DND-41 (cell line): ENCODE measurements at regions not wholly inside any gene's neighbourhood (a gene's known extent, or its start where the extent isn't known, plus 50 kb on each side); places are given as distances from the start of the nearest gene placed in this dataset.

ENCODE experiments used
- ATAC-seq: fragments of 200-7000 bp; cut with Tn5 transposase; 3 replicates; pipeline ENCODE4 v1.9.1; 2021; ENCODE audit warnings: low read depth; ENCODE audit not compliant: insufficient read depth
- DNase-seq: peaks from one replicate; pipeline ENCODE4 v3.0.0-alpha.2; 2020
- H2AFZ ChIP-seq: 2 replicates; pipeline ENCODE4 v1.6.0; 2012; ENCODE audit warnings: low read depth, low read length
- H3K27ac ChIP-seq: 2 replicates; pipeline ENCODE4 v1.5.1; 2012; ENCODE audit warnings: low read length, inconsistent platforms
- H3K27me3 ChIP-seq: fragments of 200-600 bp; sonication (generic); 2 replicates; pipeline ENCODE4 v1.6.0; 2012; ENCODE audit warnings: low read length, mild to moderate bottlenecking, inconsistent platforms; ENCODE audit not compliant: insufficient read depth, poor library complexity
- H3K36me3 ChIP-seq: 2 replicates; pipeline ENCODE4 v1.5.1; 2012; ENCODE audit warnings: low read length, inconsistent platforms; ENCODE audit not compliant: insufficient read depth
- H3K4me1 ChIP-seq: 2 replicates; pipeline ENCODE4 v1.5.1; 2012; ENCODE audit warnings: mild to moderate bottlenecking, low read length; ENCODE audit not compliant: insufficient read depth
- H3K4me2 ChIP-seq: 2 replicates; pipeline ENCODE4 v1.6.0; 2012; ENCODE audit warnings: mild to moderate bottlenecking, moderate library complexity, low read length, inconsistent platforms; ENCODE audit not compliant: insufficient read depth
- H3K4me3 ChIP-seq, 2 experiments: fragments of 200-600 bp in 1 of 2; shearing (Covaris generic) in 1 of 2; 2 replicates each; pipeline ENCODE4 v1.5.1; 2012 to 2016; ENCODE audit warnings: inconsistent platforms in 2 of 2, low read length in 2 of 2, mild to moderate bottlenecking in 2 of 2, low read depth in 1 of 2, moderate library complexity in 1 of 2
- H3K79me2 ChIP-seq: 2 replicates; pipeline ENCODE4 v1.6.0; 2012; ENCODE audit warnings: low read length, inconsistent platforms; ENCODE audit not compliant: insufficient read depth
- H3K9ac ChIP-seq: 2 replicates; pipeline ENCODE4 v1.6.0; 2012; ENCODE audit warnings: low read depth, mild to moderate bottlenecking, inconsistent platforms, low read length, moderate library complexity
- H3K9me3 ChIP-seq: 2 replicates; pipeline ENCODE4 v1.5.1; 2012; ENCODE audit warnings: low read length, moderate library complexity, mild to moderate bottlenecking, inconsistent platforms; ENCODE audit not compliant: insufficient read depth, severe bottlenecking
- H4K20me1 ChIP-seq: 2 replicates; pipeline ENCODE4 v1.6.0; 2012; ENCODE audit warnings: low read length; ENCODE audit not compliant: insufficient read depth
- CTCF ChIP-seq: IDR thresholded peaks from 2 replicates; pipeline ENCODE4 v1.5.1; 2012; ENCODE audit warnings: borderline replicate concordance, low read length, moderate library complexity, mild to moderate bottlenecking; ENCODE audit not compliant: poor library complexity, severe bottlenecking; ENCODE audit errors: extremely low read depth
- EZH2 ChIP-seq: IDR thresholded peaks from 3 replicates; pipeline ENCODE4 v1.6.1; 2012; ENCODE audit warnings: borderline replicate concordance, low read depth, mild to moderate bottlenecking, moderate library complexity, low read length, inconsistent platforms; ENCODE audit not compliant: severe bottlenecking

- Histone ChIP-seq H3K79me2 (no peaks in the 10 kb centered on the region), H3K4me3 (no peak overlapping the region), H4K20me1 (no peaks in the 10 kb centered on the region), H3K9me3 (no peaks in the 10 kb centered on the region), H3K36me3 (no peaks in the 10 kb centered on the region), H3K27ac (no peak overlapping the region), H3K4me1 (no peaks in the 10 kb centered on the region), H2AFZ (no peak overlapping the region), H3K9ac (no peak overlapping the region), H3K27me3 (no peaks in the 10 kb centered on the region), H3K4me2 (no peak overlapping the region)
- no peak for TF ChIP-seq CTCF
- no peak for TF ChIP-seq EZH2
- no peak for ATAC-seq
- DNase-seq, result no peak
These were observed 172.6 kb downstream of the SATB1 start for GRCh38 chr3:18252578-18252977.

- H3K27me3 ChIP-seq, result no peaks in the 10 kb centered on the region
- ATAC-seq (no peak), DNase-seq (no peak)
- H3K4me1 ChIP-seq, result no peaks in the 10 kb centered on the region
- H3K4me2 ChIP-seq, result no peak overlapping the region
- TF ChIP-seq CTCF (no peak), EZH2 (no peak)
- no peaks in the 10 kb centered on the region for H3K9me3 ChIP-seq
- H3K9ac ChIP-seq, result no peak overlapping the region
- no peaks in the 10 kb centered on the region for H3K79me2 ChIP-seq
- H3K4me3 ChIP-seq, result no peak overlapping the region
- H3K27ac ChIP-seq, result no peak overlapping the region
- no peaks in the 10 kb centered on the region for H4K20me1 ChIP-seq
- no peak overlapping the region for H2AFZ ChIP-seq
- H3K36me3 ChIP-seq, result no peaks in the 10 kb centered on the region
These were observed 174.1 kb downstream of the SATB1 start for GRCh38 chr3:18250991-18251390.

GRCh38 chr3:18249126-18249525 lies 176.0 kb downstream of the SATB1 start:
- H2AFZ ChIP-seq, result no peak overlapping the region
- H3K79me2 ChIP-seq, result no peaks in the 10 kb centered on the region
- DNase-seq (no peak), ATAC-seq (no peak)
- no peaks in the 10 kb centered on the region for H3K9me3 ChIP-seq
- TF ChIP-seq CTCF, result no peak
- TF ChIP-seq EZH2, result no peak
- H3K4me1 ChIP-seq, result no peaks in the 10 kb centered on the region
- no peaks in the 10 kb centered on the region for H3K36me3 ChIP-seq
- H3K27me3 ChIP-seq, result no peaks in the 10 kb centered on the region
- no peak overlapping the region for H3K27ac ChIP-seq
- H3K4me2 ChIP-seq, result no peak overlapping the region
- H4K20me1 ChIP-seq, result no peaks in the 10 kb centered on the region
- H3K9ac ChIP-seq, result no peak overlapping the region
- H3K4me3 ChIP-seq, result no peak overlapping the region

GRCh38 chr3:18247776-18248310 lies 177.3 kb downstream of the SATB1 start:
- Histone ChIP-seq H3K4me1 (no peaks in the 10 kb centered on the region), H3K27ac (no peak overlapping the region), H3K36me3 (no peaks in the 10 kb centered on the region), H4K20me1 (no peaks in the 10 kb centered on the region), H3K27me3 (no peaks in the 10 kb centered on the region), H3K79me2 (no peaks in the 10 kb centered on the region), H2AFZ (no peak overlapping the region), H3K9ac (no peak overlapping the region), H3K9me3 (no peaks in the 10 kb centered on the region), H3K4me2 (no peak overlapping the region), H3K4me3 (no peak overlapping the region)
- no peak for TF ChIP-seq EZH2
- TF ChIP-seq CTCF, result no peak
- no peak for ATAC-seq
- no peak for DNase-seq
